ENCODE measurements at regions not wholly inside any gene's neighbourhood (a gene's known extent, or its start where the extent isn't known, plus 50 kb on each side); places are given as distances from the start of the nearest gene placed in this dataset.

DNA sequence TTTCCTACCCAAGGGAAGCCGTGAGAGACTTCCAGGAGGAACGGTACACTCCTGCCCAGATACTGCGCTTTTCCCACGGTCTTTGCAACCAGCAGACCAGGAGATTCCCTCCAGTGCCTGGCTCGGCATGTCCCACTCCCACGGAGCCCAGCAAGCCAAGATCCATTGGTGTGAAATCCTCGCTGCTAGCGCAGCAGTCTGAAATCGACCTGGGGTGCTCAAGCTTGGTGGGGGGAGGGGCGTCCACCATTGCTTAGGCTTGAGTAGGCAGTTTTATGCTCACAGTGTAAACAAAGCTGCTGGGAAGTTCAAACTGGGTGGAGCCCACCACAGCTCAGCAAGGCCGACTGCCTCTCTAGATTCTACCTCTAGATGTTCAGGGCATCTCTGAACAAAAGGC, 284.8 kb upstream of the FGF13 start:
- CTCF ChIA-PET (ENCODE audit: low intra/inter-chr PET ratio) = no interaction called here
- H3K36me3 ChIP-seq (ENCODE audit: control insufficient read depth, insufficient read depth, low read length) = no peaks in the 10 kb centered on the region
- peak overlapping the region; percentile 84 for H2AFZ ChIP-seq (ENCODE audit: low read depth, low read length)
- in situ Hi-C loops (cut with MboI) (no loop called here), intact Hi-C loops (cut with micrococcal nuclease) (no loop called here)
- H3K79me2 ChIP-seq (ENCODE audit: control insufficient read depth, insufficient read depth, low read length) = no peaks in the 10 kb centered on the region; the same call in 2 of the 3 replicates
- no peaks in the 10 kb centered on the region for H3K9me3 ChIP-seq (replicated peaks; ENCODE audit: control insufficient read depth, insufficient read depth, low read depth, low read length)
- DNase-seq (ENCODE audit: extremely low read depth in 1 of 4, low spot score in 3 of 4) (peak in 1 of 4 experiments; percentile 57), ATAC-seq (peak; percentile 87), FAIRE-seq (no peak)
- peak overlapping the region; percentile 67 for H3K4me2 ChIP-seq (ENCODE audit: insufficient read depth, low read length)
- WGBS (ENCODE audit: insufficient coverage, low coverage, missing lambda C conversion rate) = 8% methylated on average over 7 of the region's 11 CpGs
- H3K4me3 ChIP-seq = no peak overlapping the region
- POLR2A ChIA-PET = interaction anchor here (0.6 to 0.9 kb wide), 2 partner anchors 10 to 27 kb away, joined by 3 to 4 read pairs; no protein-coding TSS in a partner anchor
- peak overlapping the region; percentile 54 to 80 for H3K9ac ChIP-seq (ENCODE audit: insufficient read depth in 1 of 2, low read depth in 2 of 2, low read length in 2 of 2)
- no TSS peak for BruUV-seq (replicated peaks)
- H3K4me1 ChIP-seq (replicated peaks in 1 of 2; ENCODE audit: control insufficient read depth in 2 of 2, insufficient read depth in 2 of 2, low read length in 2 of 2) = peaks cover 5 to 6% of the 10 kb centered on the region in 2 experiments; a peak in 3 of 5 replicates
- peak overlapping the region; percentile 55; the same call in 2 of the 3 replicates for H3K27ac ChIP-seq (ENCODE audit: extremely low read depth, low read depth, low read length)
- H3K27me3 ChIP-seq (ENCODE audit: control insufficient read depth in 2 of 2, insufficient read depth in 2 of 2, low read length in 2 of 2) = no peaks in the 10 kb centered on the region
- H3K9me1 ChIP-seq (ENCODE audit: control insufficient read depth, insufficient read depth, low read length) = no peaks in the 10 kb centered on the region
- no peaks in the 10 kb centered on the region for H4K20me1 ChIP-seq (replicated peaks; ENCODE audit: control insufficient read depth, insufficient read depth, low read length)
- peak; percentile 71 to 74; a peak in 3 of 4 replicates for TF ChIP-seq FOXK2 (conservative IDR thresholded peaks at IDR 0.05 in 1 of 2, IDR thresholded peaks at IDR 0.05 in 1 of 2; ENCODE audit: low read depth in 2 of 2)
- TF ChIP-seq ZNF507 (tag; conservative IDR thresholded peaks at IDR 0.05) = no peak
- TF ChIP-seq SAFB2 (IDR thresholded peaks at IDR 0.05; ENCODE audit: borderline replicate concordance, low read depth, low read length, severe bottlenecking) = no peak
- peak in 1 of 2 experiments; percentile 68; a peak in 2 of 4 replicates for TF ChIP-seq FOXA3 (CRISPR knock-in tag; conservative IDR thresholded peaks at IDR 0.05 in 1 of 2, IDR thresholded peaks at IDR 0.05 in 1 of 2)
- 0 out of 2 replicates have a peak, but pooled peaks have one; percentile 24 for TF ChIP-seq ARID1B (IDR thresholded peaks at IDR 0.05)
- TF ChIP-seq, protein P1, sequence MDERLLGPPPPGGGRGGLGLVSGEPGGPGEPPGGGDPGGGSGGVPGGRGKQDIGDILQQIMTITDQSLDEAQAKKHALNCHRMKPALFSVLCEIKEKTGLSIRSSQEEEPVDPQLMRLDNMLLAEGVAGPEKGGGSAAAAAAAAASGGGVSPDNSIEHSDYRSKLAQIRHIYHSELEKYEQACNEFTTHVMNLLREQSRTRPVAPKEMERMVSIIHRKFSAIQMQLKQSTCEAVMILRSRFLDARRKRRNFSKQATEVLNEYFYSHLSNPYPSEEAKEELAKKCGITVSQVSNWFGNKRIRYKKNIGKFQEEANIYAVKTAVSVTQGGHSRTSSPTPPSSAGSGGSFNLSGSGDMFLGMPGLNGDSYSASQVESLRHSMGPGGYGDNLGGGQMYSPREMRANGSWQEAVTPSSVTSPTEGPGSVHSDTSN (CRISPR knock-in tag; IDR thresholded peaks at IDR 0.05; ENCODE audit: low read depth) = no peak
- TF ChIP-seq, protein P1 (tag; conservative IDR thresholded peaks at IDR 0.05; ENCODE audit: low read depth) = no peak
- TF ChIP-seq NR4A1 (CRISPR knock-in tag; IDR thresholded peaks at IDR 0.05) = no peak
- TF ChIP-seq NR4A1 (tag; IDR thresholded peaks at IDR 0.05) = no peak
- no peak for TF ChIP-seq CCNT2 (IDR thresholded peaks at IDR 0.05; ENCODE audit: borderline replicate concordance, extremely low read depth, insufficient read length, low read depth, low read length)
- TF ChIP-seq ETV5 (CRISPR knock-in tag; IDR thresholded peaks at IDR 0.05; ENCODE audit: low read depth) = no peak
- TF ChIP-seq PURB (CRISPR knock-in tag; IDR thresholded peaks at IDR 0.05; ENCODE audit: low read depth) = no peak
- no peak for TF ChIP-seq GABPB2 (CRISPR knock-in tag; conservative IDR thresholded peaks at IDR 0.05)
- TF ChIP-seq SAFB (IDR thresholded peaks at IDR 0.05; ENCODE audit: borderline replicate concordance, low read depth, low read length) = no peak
- TF ChIP-seq, protein P2, sequence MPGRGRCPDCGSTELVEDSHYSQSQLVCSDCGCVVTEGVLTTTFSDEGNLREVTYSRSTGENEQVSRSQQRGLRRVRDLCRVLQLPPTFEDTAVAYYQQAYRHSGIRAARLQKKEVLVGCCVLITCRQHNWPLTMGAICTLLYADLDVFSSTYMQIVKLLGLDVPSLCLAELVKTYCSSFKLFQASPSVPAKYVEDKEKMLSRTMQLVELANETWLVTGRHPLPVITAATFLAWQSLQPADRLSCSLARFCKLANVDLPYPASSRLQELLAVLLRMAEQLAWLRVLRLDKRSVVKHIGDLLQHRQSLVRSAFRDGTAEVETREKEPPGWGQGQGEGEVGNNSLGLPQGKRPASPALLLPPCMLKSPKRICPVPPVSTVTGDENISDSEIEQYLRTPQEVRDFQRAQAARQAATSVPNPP (IDR thresholded peaks at IDR 0.05; ENCODE audit: borderline replicate concordance, insufficient read depth, insufficient read length) = no peak
- peak in 1 of 3 experiments; percentile 47 for TF ChIP-seq YY1 (IDR thresholded peaks at IDR 0.05; ENCODE audit: borderline replicate concordance in 1 of 3, control insufficient read depth in 1 of 3, extremely low read depth in 1 of 3, insufficient read depth in 3 of 3, insufficient read length in 1 of 3, insufficient replicate concordance in 2 of 3, low read depth in 1 of 3, low read length in 2 of 3)
- no peak for TF ChIP-seq ZNF695 (CRISPR knock-in tag; IDR thresholded peaks at IDR 0.05)
